Neural cell (in vitro differentiated cells): ENCODE measurements at regions not wholly inside any gene's neighbourhood (a gene's known extent, or its start where the extent isn't known, plus 50 kb on each side); places are given as distances from the start of the nearest gene placed in this dataset.
"Not testable (repeated sequence)": the region's sequence is repeated elsewhere in the genome, so short reads cannot be mapped to it uniquely, and the experiment has no call there.

ENCODE experiments used
- H2AFZ ChIP-seq: fragments of 200-600, 300-800 bp; sonication (generic), shearing (Covaris generic); 2 replicates; pipeline ENCODE4 v1.6.0; 2014; ENCODE audit warnings: low read depth, mild to moderate bottlenecking, antibody characterized with exemption, low read length, moderate library complexity
- H3F3A ChIP-seq: fragments of 200-600 bp; shearing (Covaris generic); 2 replicates; pipeline ENCODE4 v1.6.1; 2016; ENCODE audit warnings: mild to moderate bottlenecking, moderate library complexity, mixed read lengths, antibody characterized with exemption, low read length; ENCODE audit not compliant: insufficient read depth, poor library complexity, severe bottlenecking
- H3K27ac ChIP-seq: fragments of 200-600, 300-800 bp; sonication (generic), shearing (Covaris generic); 2 replicates; pipeline ENCODE4 v1.5.1; 2014; ENCODE audit warnings: mild to moderate bottlenecking, low read length, moderate library complexity
- H3K27me3 ChIP-seq: fragments of 300-800, 200-600 bp; sonication (generic), shearing (Covaris generic); 2 replicates; pipeline ENCODE4 v1.6.0; 2014; ENCODE audit warnings: mild to moderate bottlenecking, low read depth, low read length, moderate library complexity; ENCODE audit not compliant: insufficient read depth
- H3K36me3 ChIP-seq: fragments of 300-800, 200-600 bp; sonication (generic), shearing (Covaris generic); 2 replicates; pipeline ENCODE4 v1.5.1; 2014; ENCODE audit warnings: mild to moderate bottlenecking, antibody characterized with exemption, low read length, moderate library complexity; ENCODE audit not compliant: insufficient read depth
- H3K4me2 ChIP-seq: fragments of 300-800, 200-600 bp; sonication (generic), shearing (Covaris generic); 2 replicates; pipeline ENCODE4 v1.6.0; 2014; ENCODE audit warnings: mild to moderate bottlenecking, low read length
- H3K4me3 ChIP-seq: fragments of 300-800, 200-600 bp; sonication (generic), shearing (Covaris generic); 2 replicates; pipeline ENCODE4 v1.5.1; 2014; ENCODE audit warnings: mild to moderate bottlenecking, low read length, moderate library complexity
- H3K79me2 ChIP-seq: fragments of 200-600 bp; shearing (Covaris generic); replicated peaks from 2 replicates; pipeline ENCODE4 v1.6.0; 2014; ENCODE audit warnings: mild to moderate bottlenecking, low read length, moderate library complexity; ENCODE audit not compliant: insufficient read depth
- H3K9ac ChIP-seq: fragments of 300-800, 200-600 bp; sonication (generic), shearing (Covaris generic); 2 replicates; pipeline ENCODE4 v1.6.1; 2016; ENCODE audit warnings: mild to moderate bottlenecking, low read length, mixed read lengths
- H3K9me2 ChIP-seq: fragments of 200-600 bp; shearing (Covaris generic); 2 replicates; pipeline ENCODE4 v1.6.1; 2016; ENCODE audit warnings: mild to moderate bottlenecking, low read length, mixed read lengths; ENCODE audit not compliant: insufficient read depth
- H3K9me3 ChIP-seq: fragments of 200-600, 300-800 bp; sonication (generic), shearing (Covaris generic); 2 replicates; pipeline ENCODE4 v1.6.1; 2016; ENCODE audit warnings: mild to moderate bottlenecking, mixed run types, low read length, moderate library complexity, mixed read lengths
- H4K20me1 ChIP-seq: fragments of 200-600 bp; shearing (Covaris generic); 2 replicates; pipeline ENCODE4 v1.6.1; 2016; ENCODE audit warnings: mild to moderate bottlenecking, mixed run types; ENCODE audit not compliant: insufficient read depth
- CTCF ChIP-seq: fragments of 450-650 bp; IDR thresholded peaks from 2 replicates; pipeline ENCODE4 v1.5.1; 2014; ENCODE audit warnings: antibody characterized with exemption, mild to moderate bottlenecking, moderate library complexity; ENCODE audit not compliant: poor library complexity, severe bottlenecking
- EP300 ChIP-seq: fragments of 450-650 bp; conservative IDR thresholded peaks from 2 replicates; pipeline ENCODE4 v1.6.1; 2014; ENCODE audit warnings: antibody characterized with exemption, mild to moderate bottlenecking, moderate library complexity; ENCODE audit not compliant: poor library complexity, severe bottlenecking
- EZH2 ChIP-seq: fragments of 200-600, 300-800 bp; shearing (Covaris generic), sonication (generic); IDR thresholded peaks from 2 replicates; pipeline ENCODE4 v1.6.1; 2014; ENCODE audit warnings: antibody characterized with exemption, low read length, borderline replicate concordance, mild to moderate bottlenecking; ENCODE audit not compliant: insufficient read depth, poor library complexity, severe bottlenecking
- MXI1 ChIP-seq: fragments of 450-650 bp; conservative IDR thresholded peaks from 2 replicates; pipeline ENCODE4 v1.6.1; 2014; ENCODE audit warnings: antibody characterized with exemption, mild to moderate bottlenecking; ENCODE audit not compliant: poor library complexity, severe bottlenecking
- POLR2AphosphoS5 ChIP-seq: IDR thresholded peaks from 2 replicates; pipeline ENCODE4 v1.6.1; 2012
- RAD21 ChIP-seq: fragments of 450-650 bp; conservative IDR thresholded peaks from 2 replicates; pipeline ENCODE4 v1.6.1; 2014; ENCODE audit warnings: antibody characterized with exemption, mild to moderate bottlenecking, moderate library complexity
- REST ChIP-seq: IDR thresholded peaks from 2 replicates; pipeline ENCODE4 v1.6.1; 2012; ENCODE audit warnings: borderline replicate concordance
- SMC3 ChIP-seq: fragments of 450-650 bp; conservative IDR thresholded peaks from 2 replicates; pipeline ENCODE4 v1.6.1; 2014; ENCODE audit warnings: antibody characterized with exemption, mild to moderate bottlenecking, moderate library complexity; ENCODE audit not compliant: poor library complexity
- TAF1 ChIP-seq: IDR thresholded peaks from 2 replicates; pipeline ENCODE4 v1.6.1; 2012; ENCODE audit warnings: low read depth

GRCh38 chr2:47728551-47728950, 54.4 kb upstream of the MSH6 start:
- H4K20me1 ChIP-seq: no peaks in the 10 kb centered on the region
- no peaks in the 10 kb centered on the region for H3K36me3 ChIP-seq
- H3K27me3 ChIP-seq: no peaks in the 10 kb centered on the region
- no peaks in the 10 kb centered on the region for H3F3A ChIP-seq
- H3K9me3 ChIP-seq: no peaks in the 10 kb centered on the region
- no peak overlapping the region for H3K4me2 ChIP-seq
- TF ChIP-seq CTCF: no peak
- TF ChIP-seq POLR2AphosphoS5: no peak
- TF ChIP-seq REST: no peak
- TF ChIP-seq TAF1: no peak
- no peak for TF ChIP-seq EP300
- TF ChIP-seq EZH2: no peak
- no peak for TF ChIP-seq MXI1
- TF ChIP-seq RAD21: no peak
- TF ChIP-seq SMC3: no peak
- no peak overlapping the region for H3K4me3 ChIP-seq
- H2AFZ ChIP-seq: no peak overlapping the region
- H3K79me2 ChIP-seq: no peaks in the 10 kb centered on the region
- no peak overlapping the region for H3K9ac ChIP-seq
- H3K9me2 ChIP-seq: no peaks in the 10 kb centered on the region
- no peak overlapping the region for H3K27ac ChIP-seq

- no peaks in the 10 kb centered on the region for H3K9me2 ChIP-seq
- H4K20me1 ChIP-seq: no peaks in the 10 kb centered on the region
- H3K27ac ChIP-seq: no peak overlapping the region
- H3F3A ChIP-seq: no peaks in the 10 kb centered on the region
- H3K4me2 ChIP-seq: no peak overlapping the region
- H3K4me3 ChIP-seq: no peak overlapping the region
- no peaks in the 10 kb centered on the region for H3K36me3 ChIP-seq
- H3K9ac ChIP-seq: no peak overlapping the region
- H3K79me2 ChIP-seq: no peaks in the 10 kb centered on the region
- no peaks in the 10 kb centered on the region for H3K9me3 ChIP-seq
- no peak overlapping the region for H2AFZ ChIP-seq
- TF ChIP-seq SMC3 (no peak), REST (no peak), TAF1 (no peak), CTCF (no peak), EZH2 (no peak), EP300 (no peak)
- no peaks in the 10 kb centered on the region for H3K27me3 ChIP-seq
Measured at GRCh38 chr2:47727956-47728355, 55.0 kb upstream of the MSH6 start.

- H3K4me2 ChIP-seq, H3F3A ChIP-seq, H3K9me2 ChIP-seq, H3K9me3 ChIP-seq, H3K27me3 ChIP-seq, H4K20me1 ChIP-seq, H3K79me2 ChIP-seq, H3K36me3 ChIP-seq, H3K27ac ChIP-seq, H2AFZ ChIP-seq, H3K4me3 ChIP-seq, H3K9ac ChIP-seq: not testable (repeated sequence)
Measured at GRCh38 chr2:47726978-47727377, 56.0 kb upstream of the MSH6 start.
